B cell (primary cell): ENCODE measurements at regions not wholly inside any gene's neighbourhood (a gene's known extent, or its start where the extent isn't known, plus 50 kb on each side); places are given as distances from the start of the nearest gene placed in this dataset.

Source experiments
- ATAC-seq: fragments of 200-7000 bp; cut with Tn5 transposase; one replicate; pipeline ENCODE4 v1.10.0; 2021; ENCODE audit warnings: low read depth, mild to moderate bottlenecking, moderate number of reproducible peaks, moderate library complexity
- CTCF ChIA-PET: fragments of 350-600 bp; sonication (Branson Sonifier 250); formaldehyde crosslinking; loops from one replicate; lab custom pipeline; 2021; ENCODE audit warnings: antibody characterized with exemption, inconsistent platforms; lab: Charles Lee
- POLR2A ChIA-PET: fragments of 350-600 bp; sonication (Branson Sonifier 250); formaldehyde crosslinking; loops from one replicate; lab custom pipeline; 2021; ENCODE audit warnings: antibody characterized with exemption; lab: Charles Lee
- DNase-seq: peaks from one replicate; pipeline ENCODE4 v3.0.0; 2013
- H2AFZ ChIP-seq: 2 replicates; pipeline ENCODE4 v1.6.1; 2012; ENCODE audit warnings: mild to moderate bottlenecking, low read depth, low read length; ENCODE audit not compliant: insufficient read depth, poor library complexity, severe bottlenecking
- H3K27ac ChIP-seq, 2 donors: 1 replicate in 1 of 2; 2 replicates in 1 of 2; pipeline ENCODE4 v1.5.1; 2012 to 2013; ENCODE audit warnings: low read length in 2 of 2, mild to moderate bottlenecking in 2 of 2, moderate library complexity in 1 of 2
- H3K27me3 ChIP-seq, 4 experiments: fragments of 200-600 bp in 1 of 4; sonication (generic) in 1 of 4; replicated peaks in 1 of 4; 1 replicate in 2 of 4; 2 replicates in 2 of 4; pipeline versions ENCODE4 v1.6.1 to v1.7.0; 2013 to 2016; ENCODE audit warnings: low read length in 3 of 4, mild to moderate bottlenecking in 2 of 4, mixed read lengths in 1 of 4, moderate library complexity in 1 of 4; ENCODE audit not compliant: insufficient read depth in 4 of 4, control insufficient read depth in 3 of 4; ENCODE audit errors: control extremely low read depth in 1 of 4
- H3K36me3 ChIP-seq, 2 experiments: replicated peaks in 1 of 2; 1 replicate in 1 of 2; 2 replicates in 1 of 2; pipeline versions ENCODE4 v1.6.1 to v1.7.1; 2013; ENCODE audit warnings: low read length in 1 of 2; ENCODE audit not compliant: insufficient read depth in 2 of 2, control insufficient read depth in 1 of 2; ENCODE audit errors: control extremely low read depth in 1 of 2, extremely low read depth in 1 of 2
- H3K4me1 ChIP-seq, 2 donors: fragments of 200-600 bp in 1 of 2; sonication (generic) in 1 of 2; 1 replicate in 1 of 2; 2 replicates in 1 of 2; pipeline versions ENCODE4 v1.5.1 to v1.6.1; 2013 to 2017; ENCODE audit warnings: low read length in 2 of 2; ENCODE audit not compliant: control insufficient read depth in 2 of 2, insufficient read depth in 2 of 2
- H3K4me2 ChIP-seq: replicated peaks from 2 replicates; pipeline ENCODE3; 2012; ENCODE audit warnings: mild to moderate bottlenecking, low read depth, low read length; ENCODE audit not compliant: poor library complexity, severe bottlenecking
- H3K4me3 ChIP-seq, 5 experiments: fragments of 200-600 bp in 1 of 5; sonication (generic) in 1 of 5; 1 replicate in 3 of 5; 2 replicates in 2 of 5; pipeline versions ENCODE4 v1.5.1 to v1.7.0; 2011 to 2016; ENCODE audit warnings: low read length in 4 of 5, mild to moderate bottlenecking in 4 of 5, low read depth in 2 of 5, control low read depth in 1 of 5, moderate library complexity in 1 of 5; ENCODE audit not compliant: insufficient read depth in 1 of 5; ENCODE audit errors: control extremely low read depth in 1 of 5, extremely low read depth in 1 of 5
- H3K79me2 ChIP-seq: fragments of 200-600 bp; sonication (generic); one replicate; pipeline ENCODE4 v1.6.0; 2016; ENCODE audit warnings: low read length; ENCODE audit not compliant: control insufficient read depth, insufficient read depth
- H3K9ac ChIP-seq: fragments of 200-600 bp; sonication (generic); 2 replicates; pipeline ENCODE4 v1.6.1; 2017; ENCODE audit warnings: mild to moderate bottlenecking, low read length, moderate library complexity
- H3K9me3 ChIP-seq, 3 donors: one replicate each; pipeline versions ENCODE4 v1.6.1 to v1.7.1; 2013; ENCODE audit warnings: low read length in 2 of 3; ENCODE audit not compliant: control insufficient read depth in 2 of 3, insufficient read depth in 1 of 3; ENCODE audit errors: control extremely low read depth in 1 of 3
- H4K20me1 ChIP-seq: 2 replicates; pipeline ENCODE4 v1.6.0; 2012; ENCODE audit warnings: mild to moderate bottlenecking, low read length; ENCODE audit not compliant: insufficient read depth, control insufficient read depth, poor library complexity, severe bottlenecking
- H3K27ac Mint-ChIP-seq: one replicate; pipeline ENCODE4 v1.8.0; 2021; ENCODE audit warnings: mixed read lengths
- H3K27me3 Mint-ChIP-seq: one replicate; pipeline ENCODE4 v1.8.0; 2021; ENCODE audit warnings: mixed read lengths
- H3K4me1 Mint-ChIP-seq: one replicate; pipeline ENCODE4 v1.8.0; 2021; ENCODE audit warnings: mixed read lengths
- H3K4me3 Mint-ChIP-seq: one replicate; pipeline ENCODE4 v1.8.0; 2021; ENCODE audit warnings: mixed read lengths
- H3K9me3 Mint-ChIP-seq: one replicate; pipeline ENCODE4 v1.8.0; 2022; ENCODE audit warnings: mixed read lengths; ENCODE audit not compliant: insufficient read depth
- CTCF ChIP-seq: fragments of 200-600 bp; IDR thresholded peaks from one replicate; pipeline ENCODE4 v1.8.0; 2022; ENCODE audit warnings: antibody characterized with exemption, mild to moderate bottlenecking
- EZH2 ChIP-seq: IDR thresholded peaks from 2 replicates; pipeline ENCODE4 v1.6.1; 2012; ENCODE audit warnings: borderline replicate concordance, low read depth, mild to moderate bottlenecking, moderate library complexity, low read length; ENCODE audit not compliant: insufficient read depth, poor library complexity, severe bottlenecking
- whole genome bisulfite sequencing: methylation state at CpG from one replicate; pipeline ENCODE4 v1.1.5; 2013; ENCODE audit warnings: missing lambda C conversion rate; ENCODE audit not compliant: insufficient coverage; 5-methylcytosine and 5-hydroxymethylcytosine counted together
- intact Hi-C: fragments of 100-400 bp; cut with micrococcal nuclease; formaldehyde crosslinking; loops from one replicate; pipeline ENCODE4 v1.10.0; 2022

GRCh38 chr10:30219971-30220751, 128.9 kb downstream of the MTPAP start:
- H3K27ac ChIP-seq: no peak overlapping the region
- no peaks in the 10 kb centered on the region for H4K20me1 ChIP-seq
- ChIA-PET CTCF (no interaction called here), POLR2A (no interaction called here)
- no peak for ATAC-seq
- intact Hi-C loops: no loop called here
- Mint-ChIP-seq H3K4me1 (peaks cover 13% of the 10 kb centered on the region), H3K4me3 (peak overlapping the region; percentile 76), H3K27me3 (peaks cover 24% of the 10 kb centered on the region), H3K27ac (no peak overlapping the region), H3K9me3 (no peaks in the 10 kb centered on the region)
- no peaks in the 10 kb centered on the region for H3K36me3 ChIP-seq
- peak; percentile 9 for DNase-seq
- no peaks in the 10 kb centered on the region for H3K27me3 ChIP-seq
- H3K79me2 ChIP-seq: no peaks in the 10 kb centered on the region
- H3K9ac ChIP-seq: peak overlapping the region; percentile 36
- peaks cover 11% of the 10 kb centered on the region in 2 donors for H3K4me1 ChIP-seq
- peak overlapping the region; percentile 65 for H3K4me2 ChIP-seq
- no peaks in the 10 kb centered on the region for H3K9me3 ChIP-seq
- WGBS: 12% methylated on average over 9 of the region's 17 CpGs
- TF ChIP-seq CTCF (no peak), EZH2 (no peak)
- peak overlapping the region in 3 of 5 experiments; percentile 12 to 23 (median 21) for H3K4me3 ChIP-seq
- peak overlapping the region; percentile 53 for H2AFZ ChIP-seq

- no peak overlapping the region for H3K27ac ChIP-seq
- H3K4me1 Mint-ChIP-seq: peaks cover 13% of the 10 kb centered on the region
- no peak overlapping the region for H3K4me3 Mint-ChIP-seq
- intact Hi-C loops: no loop called here
- H3K27me3 ChIP-seq: no peaks in the 10 kb centered on the region
- ATAC-seq: no peak
- H3K9ac ChIP-seq: no peak overlapping the region
- H3K9me3 ChIP-seq: no peaks in the 10 kb centered on the region
- H3K36me3 ChIP-seq: no peaks in the 10 kb centered on the region
- WGBS: 94% methylated on average over 4 of the region's 4 CpGs
- no peak overlapping the region for H3K4me2 ChIP-seq
- H3K27ac Mint-ChIP-seq: no peak overlapping the region
- no peaks in the 10 kb centered on the region for H4K20me1 ChIP-seq
- DNase-seq: no peak
- TF ChIP-seq EZH2 (no peak), CTCF (no peak)
- peaks cover 21% of the 10 kb centered on the region for H3K27me3 Mint-ChIP-seq
- peaks cover 11% of the 10 kb centered on the region in 2 donors for H3K4me1 ChIP-seq
- ChIA-PET POLR2A (no interaction called here), CTCF (no interaction called here)
- H3K79me2 ChIP-seq: no peaks in the 10 kb centered on the region
- H3K9me3 Mint-ChIP-seq: no peaks in the 10 kb centered on the region
- H2AFZ ChIP-seq: no peak overlapping the region
- no peak overlapping the region for H3K4me3 ChIP-seq
These were observed 132.3 kb downstream of the MTPAP start for GRCh38 chr10:30216821-30217220.
